ENCODE measurements at regions not wholly inside any gene's neighbourhood (a gene's known extent, or its start where the extent isn't known, plus 50 kb on each side); places are given as distances from the start of the nearest gene placed in this dataset.
"Not testable (repeated sequence)": the region's sequence is repeated elsewhere in the genome, so short reads cannot be mapped to it uniquely, and the experiment has no call there.

DNA sequence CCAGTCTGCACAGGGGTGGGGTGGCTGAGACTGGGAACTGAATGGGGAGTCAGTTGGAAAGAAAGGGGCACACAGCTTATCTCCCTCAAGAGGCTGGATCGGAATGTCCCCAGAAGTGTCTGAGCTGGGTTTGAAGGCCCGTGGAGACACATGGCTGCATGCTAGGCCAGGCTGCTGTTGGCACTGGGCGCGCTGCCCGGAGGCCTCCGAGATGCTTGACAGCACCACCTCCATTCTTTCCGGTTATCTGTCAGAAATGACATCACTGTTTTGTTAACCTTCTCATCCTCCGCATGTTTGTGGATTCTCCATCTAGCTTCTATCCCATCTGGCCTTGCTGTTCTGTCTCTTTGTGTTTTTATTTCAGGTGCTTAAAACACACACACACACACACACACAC, 85.5 kb downstream of the APIP start:
- peak; percentile 59 for DNase-seq

GRCh38 chr11:34830035-34830434, 86.1 kb downstream of the APIP start:
- DNase-seq, result peak; percentile 93

GRCh38 chr11:34827228-34827627, 89.0 kb downstream of the APIP start:
- DNase-seq, result no peak

GRCh38 chr11:34826384-34826726, 89.8 kb downstream of the APIP start:
- no peak for DNase-seq

GRCh38 chr11:34825670-34826383, 90.4 kb downstream of the APIP start:
- no peak for DNase-seq

GRCh38 chr11:34825315-34825669, 90.9 kb downstream of the APIP start:
- no peak for DNase-seq

DNA sequence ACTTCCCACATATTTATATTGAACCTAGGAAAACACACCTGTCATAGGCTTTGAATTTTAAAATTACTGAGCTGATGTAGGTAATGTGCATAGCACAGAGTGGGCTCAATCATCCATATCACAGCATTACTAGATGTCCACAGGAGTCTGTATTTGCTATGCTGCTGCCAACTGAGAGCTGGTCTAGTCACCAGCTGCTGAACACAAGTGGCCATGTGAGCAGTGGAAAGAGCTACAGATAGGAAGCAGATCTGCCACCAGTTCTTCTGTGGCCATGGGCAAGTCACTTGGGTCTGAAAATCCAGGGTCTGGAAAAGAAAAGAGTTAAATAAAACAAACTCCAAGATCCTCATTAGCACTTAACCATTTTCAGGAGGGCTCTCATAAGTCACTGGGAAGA, 91.8 kb downstream of the APIP start:
- peak; percentile 69 for DNase-seq

- DNase-seq, result no peak
Observed at GRCh38 chr11:34823639-34824038, 92.5 kb downstream of the APIP start.

DNA sequence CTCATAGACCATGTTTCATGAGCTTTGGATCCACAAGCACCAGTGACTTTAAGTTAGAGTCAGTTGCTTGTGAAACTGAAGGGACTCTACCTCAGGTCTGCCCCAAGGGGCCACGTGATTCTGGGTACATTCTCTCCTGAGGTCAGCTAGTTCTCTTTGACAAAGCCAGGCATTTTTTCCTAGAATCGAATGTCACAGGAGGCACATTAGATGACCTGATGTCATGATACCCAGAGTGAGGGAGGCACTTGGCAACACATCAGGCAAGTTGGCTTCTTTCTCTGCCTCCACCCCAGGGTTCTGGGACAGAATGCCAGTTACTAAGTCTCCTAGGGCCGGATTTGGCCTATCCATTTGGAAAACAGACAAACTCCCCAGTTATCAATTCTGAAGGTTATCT, 93.0 kb downstream of the APIP start:
- no peak for DNase-seq

DNA sequence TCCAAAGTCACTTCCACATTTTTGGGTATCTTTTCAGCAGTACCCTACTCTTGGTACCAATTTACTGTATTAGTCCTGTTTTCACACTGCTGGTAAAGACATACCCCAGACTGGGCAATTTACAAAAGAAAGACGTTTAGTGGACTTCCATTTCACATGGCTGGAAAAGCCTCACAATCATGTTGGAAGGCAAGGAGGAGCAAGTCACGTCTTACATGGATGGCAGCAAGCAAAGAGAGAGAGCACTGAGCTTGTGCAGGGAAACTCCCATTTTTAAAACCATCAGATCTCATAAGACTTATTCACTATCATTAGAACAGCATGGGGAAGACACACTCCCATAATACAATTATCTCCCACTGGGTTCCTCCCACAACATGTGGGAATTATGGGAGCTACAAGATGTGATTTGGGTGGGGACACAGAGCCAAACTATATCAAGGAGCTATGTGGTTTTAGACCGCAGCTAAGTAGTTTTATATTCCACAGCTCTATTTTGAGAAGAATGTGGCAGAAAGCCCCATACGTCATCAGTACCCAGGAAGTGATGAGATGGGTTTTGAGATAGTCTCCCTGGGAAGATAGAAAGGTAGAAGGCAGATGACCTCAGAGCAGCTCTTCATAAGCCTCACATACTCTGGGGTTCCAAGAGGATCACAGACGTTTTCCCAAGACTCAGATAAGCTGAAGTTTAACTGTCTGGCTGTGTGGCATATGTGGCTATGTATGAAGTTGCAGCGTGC, 96.3 kb downstream of the APIP start:
- DNase-seq, result no peak

DNA sequence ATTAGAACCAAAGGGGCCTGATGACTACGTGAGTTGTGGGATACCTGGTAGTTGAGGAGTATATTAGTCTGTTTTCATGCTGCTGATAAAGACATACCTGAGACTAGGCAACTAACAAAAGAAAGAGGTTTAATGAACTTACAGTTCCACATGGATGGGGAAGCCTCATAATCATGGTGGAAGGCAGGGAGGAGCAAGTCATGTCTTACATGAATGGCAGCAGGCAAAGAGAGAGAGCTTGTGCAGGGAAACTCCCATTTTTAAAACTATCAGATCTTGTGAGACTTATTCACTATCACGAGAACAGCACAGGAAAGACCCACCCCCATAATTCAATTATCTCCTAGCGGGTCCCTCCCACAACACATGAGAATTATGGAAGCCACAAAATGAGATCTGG, 98.4 kb downstream of the APIP start:
- not testable (repeated sequence) for DNase-seq

- DNase-seq, result no peak
Observed at GRCh38 chr11:34816698-34817213, 99.4 kb downstream of the APIP start.

GRCh38 chr11:34812905-34813576, 103.1 kb downstream of the APIP start:
- no peak for DNase-seq

GRCh38 chr11:34811858-34812257, 104.3 kb downstream of the APIP start:
- DNase-seq, result no peak

DNA sequence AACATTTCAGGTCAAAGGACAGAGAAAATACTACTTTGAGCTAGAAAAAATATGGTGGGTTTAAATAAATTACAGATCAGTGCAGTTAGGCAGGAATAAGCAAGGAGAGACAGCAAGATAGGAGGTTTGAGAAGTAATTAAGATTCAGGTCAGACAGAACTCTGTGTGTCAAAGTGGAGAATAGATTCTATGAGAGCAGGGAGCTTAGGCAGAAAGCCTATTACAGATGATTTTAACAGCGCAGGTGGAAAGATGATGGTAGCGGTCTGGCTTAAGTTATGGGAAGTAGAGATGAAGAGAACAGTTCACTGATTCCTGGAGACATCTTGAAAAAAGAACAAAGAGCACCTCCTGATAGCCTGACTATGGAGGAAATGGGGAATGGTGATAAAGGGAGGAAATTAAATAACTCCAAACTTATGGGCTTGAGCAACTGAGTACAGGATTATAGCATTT, 106.0 kb downstream of the APIP start:
- no peak for DNase-seq

DNA sequence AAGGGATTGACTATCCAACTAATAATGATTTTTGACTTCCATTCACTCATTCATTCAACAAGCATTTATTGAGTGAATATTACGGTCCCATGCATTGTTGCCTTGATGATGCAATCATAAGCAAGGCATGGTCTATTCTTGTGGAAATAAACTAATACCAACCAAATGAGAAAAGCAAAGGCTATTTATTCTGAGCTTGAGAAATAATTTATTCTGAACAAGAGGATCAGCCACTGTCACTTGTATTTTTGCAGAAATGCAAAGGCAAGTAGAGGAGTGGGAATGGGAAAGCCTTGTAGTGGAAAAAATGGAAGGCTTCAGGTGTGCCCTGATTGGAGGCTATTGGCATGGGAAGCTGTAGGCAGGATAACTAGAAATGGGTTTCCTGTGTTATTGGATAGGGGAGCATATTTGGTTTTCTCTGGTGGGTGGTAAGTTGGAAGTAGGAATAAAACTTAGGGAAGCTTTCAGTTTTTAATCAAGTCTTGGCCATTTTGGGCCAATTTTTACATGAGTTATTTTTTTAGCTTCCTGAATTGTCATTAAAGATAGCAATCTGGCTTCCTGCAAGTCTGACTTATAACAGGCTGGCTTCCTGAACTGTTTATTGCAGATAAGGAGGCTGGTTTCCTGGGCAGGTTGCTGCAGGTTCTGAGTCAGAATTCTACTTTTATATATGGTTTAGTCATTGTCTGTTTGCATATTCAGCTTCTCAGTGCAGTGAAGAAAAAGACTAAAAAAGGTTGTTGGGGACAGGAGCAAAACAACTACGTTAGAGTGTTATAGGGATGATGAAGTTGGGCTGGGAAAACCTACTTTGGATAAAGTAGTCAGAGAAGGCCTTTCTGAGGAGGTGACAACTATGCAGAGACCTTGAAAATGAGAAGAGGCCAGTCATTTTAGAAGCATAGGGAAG, 106.7 kb downstream of the APIP start:
- DNase-seq, result no peak

DNA sequence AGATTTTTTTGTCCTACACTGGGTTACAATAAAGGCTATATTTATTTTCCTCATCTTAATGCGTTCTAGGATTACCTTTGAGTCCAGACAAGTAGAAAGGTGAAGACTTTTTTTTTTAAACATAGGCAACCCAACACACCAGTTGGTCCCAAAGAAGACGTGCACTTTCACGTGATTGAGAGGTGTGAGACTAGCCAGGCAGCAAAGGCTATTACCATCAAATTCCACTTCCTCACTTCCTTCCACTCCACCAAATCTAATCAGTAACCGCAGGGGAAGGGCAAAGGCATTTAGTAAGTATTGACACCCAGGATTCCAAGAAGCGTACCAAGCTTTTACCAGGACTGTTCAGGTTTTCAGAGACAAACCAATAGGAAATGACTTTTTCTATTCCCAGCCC, 109.3 kb downstream of the APIP start:
- no peak for DNase-seq

- DNase-seq, result no peak
Observed at GRCh38 chr11:34805937-34806336, 110.2 kb downstream of the APIP start.

DNA sequence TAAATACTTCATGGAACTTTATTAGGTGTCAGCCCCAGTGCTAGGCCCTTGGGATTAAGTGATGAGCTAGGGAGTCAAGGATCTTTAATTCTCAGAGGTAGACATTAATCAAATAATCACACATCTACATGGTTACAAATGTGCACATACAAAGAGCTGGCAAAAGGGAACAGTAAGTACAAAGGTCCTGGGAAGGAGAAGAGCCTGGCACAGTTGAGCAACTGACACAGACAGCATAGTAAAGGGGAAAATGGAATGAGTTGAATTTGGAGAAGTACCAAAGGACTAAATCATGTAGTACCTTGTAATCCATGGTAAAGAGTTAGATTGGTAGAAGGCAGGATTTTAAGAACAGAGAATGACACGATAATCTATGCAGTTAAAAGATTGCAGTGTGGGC, 116.3 kb downstream of the APIP start:
- no peak for DNase-seq

DNA sequence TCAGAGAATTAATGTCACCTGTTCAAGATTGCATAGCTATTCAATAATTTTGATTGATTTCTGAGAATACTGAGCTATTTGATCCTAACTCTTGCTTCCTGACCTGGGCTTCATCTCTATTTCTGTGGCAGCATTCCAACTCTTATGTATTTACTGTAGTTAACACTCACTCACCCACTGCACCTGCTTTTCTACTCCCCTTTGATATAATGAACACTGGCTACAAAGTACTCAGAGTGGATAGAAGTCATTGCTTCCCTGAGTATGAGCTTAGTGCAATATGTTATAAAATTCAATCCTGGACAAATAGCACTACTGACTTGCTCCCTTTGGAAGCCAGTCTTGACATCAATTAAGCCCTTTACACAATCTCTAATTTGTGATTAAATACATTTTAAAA, 117.2 kb downstream of the APIP start:
- peak; percentile 56 for DNase-seq

DNA sequence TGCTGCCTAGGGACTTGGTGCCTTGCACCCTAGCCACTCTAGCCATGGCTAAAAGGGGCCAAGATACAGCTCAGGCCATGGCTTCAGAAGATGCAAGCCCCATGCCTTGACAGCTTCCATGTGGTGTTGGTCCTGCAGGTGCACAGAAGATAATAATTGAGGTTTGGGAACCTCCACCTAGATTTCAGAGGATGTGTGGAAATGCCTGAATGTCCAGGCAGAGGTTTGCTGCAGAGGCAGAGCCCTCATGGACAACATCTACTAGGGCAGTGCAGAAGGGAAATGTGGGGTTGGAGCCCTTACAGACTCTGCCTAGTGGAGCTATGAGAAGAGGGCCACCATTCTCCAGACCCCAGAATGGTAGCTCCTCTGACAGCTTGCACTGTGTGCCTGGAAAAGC, 118.7 kb downstream of the APIP start:
- not testable (repeated sequence) for DNase-seq

GRCh38 chr11:34795641-34796040, 120.5 kb downstream of the APIP start:
- no peak for DNase-seq

- no peak for DNase-seq
Observed at GRCh38 chr11:34794696-34795095, 121.5 kb downstream of the APIP start.
